ENCODE measurements at regions not wholly inside any gene's neighbourhood (a gene's known extent, or its start where the extent isn't known, plus 50 kb on each side); places are given as distances from the start of the nearest gene placed in this dataset.

DNA sequence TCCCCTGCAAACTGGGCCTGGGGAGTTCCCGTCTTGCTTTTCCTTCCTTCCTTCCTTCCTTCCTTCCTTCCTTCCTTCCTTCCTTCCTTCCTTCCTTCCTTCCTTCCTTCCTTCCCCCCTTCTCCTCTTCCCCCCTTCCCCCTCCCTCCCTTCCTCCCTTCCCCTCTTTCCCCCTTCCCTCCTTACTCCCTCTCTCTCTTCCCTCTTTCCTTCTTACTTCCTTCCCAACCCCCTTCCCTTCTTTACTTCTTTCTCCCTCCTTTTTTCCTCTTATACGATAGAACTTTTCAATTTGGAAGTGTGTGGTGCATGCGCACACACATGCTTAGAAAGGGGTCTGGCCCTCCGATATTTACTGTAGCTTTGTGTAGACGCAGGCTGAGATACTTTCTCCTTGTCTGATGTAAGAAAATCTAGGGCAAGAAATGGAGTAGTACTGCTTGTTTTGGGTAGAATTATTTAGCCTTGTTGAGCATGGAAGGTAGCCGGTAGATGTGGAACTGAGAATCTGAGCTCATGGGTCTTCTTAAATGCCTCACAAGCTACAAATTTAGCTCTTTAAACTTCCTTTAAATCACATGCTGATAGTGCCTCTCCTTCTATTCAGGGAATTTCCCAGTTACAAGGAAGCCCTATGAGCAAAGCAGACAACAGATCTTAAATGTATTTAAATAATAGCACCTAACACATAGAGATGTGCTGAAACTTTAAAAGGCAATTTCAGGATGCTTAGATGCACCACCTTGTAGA, 189.6 kb downstream of the GPAT3 start:
- Histone ChIP-seq H3K36me3 (no peaks in the 10 kb centered on the region), H3K9me3 (no peaks in the 10 kb centered on the region), H3K27me3 (no peaks in the 10 kb centered on the region), H3K4me3 (no peak overlapping the region), H3K4me1 (no peaks in the 10 kb centered on the region), H3K27ac (no peak overlapping the region)
- TF ChIP-seq, protein P1, sequence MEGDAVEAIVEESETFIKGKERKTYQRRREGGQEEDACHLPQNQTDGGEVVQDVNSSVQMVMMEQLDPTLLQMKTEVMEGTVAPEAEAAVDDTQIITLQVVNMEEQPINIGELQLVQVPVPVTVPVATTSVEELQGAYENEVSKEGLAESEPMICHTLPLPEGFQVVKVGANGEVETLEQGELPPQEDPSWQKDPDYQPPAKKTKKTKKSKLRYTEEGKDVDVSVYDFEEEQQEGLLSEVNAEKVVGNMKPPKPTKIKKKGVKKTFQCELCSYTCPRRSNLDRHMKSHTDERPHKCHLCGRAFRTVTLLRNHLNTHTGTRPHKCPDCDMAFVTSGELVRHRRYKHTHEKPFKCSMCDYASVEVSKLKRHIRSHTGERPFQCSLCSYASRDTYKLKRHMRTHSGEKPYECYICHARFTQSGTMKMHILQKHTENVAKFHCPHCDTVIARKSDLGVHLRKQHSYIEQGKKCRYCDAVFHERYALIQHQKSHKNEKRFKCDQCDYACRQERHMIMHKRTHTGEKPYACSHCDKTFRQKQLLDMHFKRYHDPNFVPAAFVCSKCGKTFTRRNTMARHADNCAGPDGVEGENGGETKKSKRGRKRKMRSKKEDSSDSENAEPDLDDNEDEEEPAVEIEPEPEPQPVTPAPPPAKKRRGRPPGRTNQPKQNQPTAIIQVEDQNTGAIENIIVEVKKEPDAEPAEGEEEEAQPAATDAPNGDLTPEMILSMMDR (IDR thresholded peaks at IDR 0.05) = no peak
- intact Hi-C loops (cut with DNase I) = no loop called here
- no peak for DNase-seq (ENCODE audit: extremely low spot score in 2 of 2)

DNA sequence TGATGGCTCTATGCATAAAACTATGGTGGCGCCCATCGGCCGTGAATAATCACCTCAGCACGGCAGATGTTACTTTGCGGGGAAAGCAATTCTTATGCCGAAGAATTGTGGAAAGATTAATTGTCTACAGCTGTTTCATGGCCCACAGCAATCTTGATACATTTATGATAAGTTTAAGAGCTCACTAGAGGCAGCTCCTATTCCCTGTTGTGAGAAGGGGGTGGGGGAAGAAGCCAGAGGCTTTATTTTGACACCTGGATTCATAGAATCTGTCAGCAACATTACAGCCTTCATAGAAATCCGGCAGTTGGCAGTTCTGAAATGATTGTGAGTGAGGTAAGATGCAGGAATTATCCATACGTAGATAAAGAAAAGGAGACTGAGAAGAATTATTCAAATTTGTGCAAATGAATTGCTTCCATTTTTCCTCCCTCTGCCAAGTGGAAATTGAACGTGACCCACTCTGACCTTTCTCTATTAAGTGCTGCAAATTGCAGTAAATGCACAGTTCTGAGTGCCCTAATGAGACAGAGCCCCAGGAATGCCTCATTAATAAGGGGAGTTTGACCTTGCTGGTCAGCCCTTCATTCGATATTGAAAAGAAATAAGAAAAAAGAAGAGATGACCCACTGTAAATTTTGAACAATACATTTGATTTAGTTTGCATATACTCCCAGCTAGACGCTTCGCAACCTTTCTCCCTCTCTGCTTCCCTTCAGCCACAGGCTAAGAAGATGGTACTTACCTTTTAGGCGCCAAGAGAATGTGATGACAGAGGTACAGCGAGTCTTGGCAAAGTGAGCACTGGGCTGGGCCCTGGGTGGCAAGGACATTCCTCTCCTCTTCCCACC, 188.8 kb downstream of the GPAT3 start:
- no peaks in the 10 kb centered on the region for H3K36me3 ChIP-seq
- no peak for TF ChIP-seq POLR2AphosphoS5 (IDR thresholded peaks at IDR 0.05; ENCODE audit: insufficient read depth in 1 of 2, low read depth in 1 of 2)
- TF ChIP-seq POLR2A (IDR thresholded peaks at IDR 0.05) = no peak
- TF ChIP-seq, protein P1 (IDR thresholded peaks at IDR 0.05) = no peak
- intact Hi-C loops (cut with DNase I) = no loop called here
- H3K4me1 ChIP-seq = no peaks in the 10 kb centered on the region
- no peaks in the 10 kb centered on the region for H3K27me3 ChIP-seq
- H3K9me3 ChIP-seq = no peaks in the 10 kb centered on the region
- no peak overlapping the region for H3K27ac ChIP-seq
- no peak for DNase-seq (ENCODE audit: extremely low spot score in 2 of 2)
- no peak overlapping the region for H3K4me3 ChIP-seq

DNA sequence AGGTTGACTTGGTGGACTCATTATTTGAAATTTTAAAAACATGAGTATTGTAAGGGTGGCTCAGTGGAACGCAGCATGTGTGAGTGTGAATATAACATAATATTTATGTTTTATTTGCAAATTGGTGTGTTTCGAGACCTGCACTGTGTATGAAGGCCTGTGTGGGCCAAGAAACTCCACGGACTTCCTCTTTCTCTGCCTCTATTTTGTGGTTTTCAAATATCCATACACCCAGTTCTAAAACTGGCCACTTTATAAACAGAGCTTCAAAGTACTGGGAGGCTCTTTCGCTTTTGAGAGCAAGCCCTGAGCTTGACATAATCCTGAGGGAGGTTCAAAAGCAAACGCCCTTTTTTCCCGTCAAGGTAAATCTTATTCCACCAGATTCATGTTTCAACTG, 187.7 kb downstream of the GPAT3 start:
- H3K27ac ChIP-seq = no peak overlapping the region
- no peaks in the 10 kb centered on the region for H3K9me3 ChIP-seq
- no peaks in the 10 kb centered on the region for H3K36me3 ChIP-seq
- no peak for DNase-seq (ENCODE audit: extremely low spot score in 2 of 2)
- no peaks in the 10 kb centered on the region for H3K4me1 ChIP-seq
- intact Hi-C loops (cut with DNase I) = no loop called here
- TF ChIP-seq, protein P1 (IDR thresholded peaks at IDR 0.05) = no peak
- TF ChIP-seq POLR2A (IDR thresholded peaks at IDR 0.05) (no peak), POLR2AphosphoS5 (IDR thresholded peaks at IDR 0.05; ENCODE audit: insufficient read depth in 1 of 2, low read depth in 1 of 2) (no peak)
- no peaks in the 10 kb centered on the region for H3K27me3 ChIP-seq
- no peak overlapping the region for H3K4me3 ChIP-seq

DNA sequence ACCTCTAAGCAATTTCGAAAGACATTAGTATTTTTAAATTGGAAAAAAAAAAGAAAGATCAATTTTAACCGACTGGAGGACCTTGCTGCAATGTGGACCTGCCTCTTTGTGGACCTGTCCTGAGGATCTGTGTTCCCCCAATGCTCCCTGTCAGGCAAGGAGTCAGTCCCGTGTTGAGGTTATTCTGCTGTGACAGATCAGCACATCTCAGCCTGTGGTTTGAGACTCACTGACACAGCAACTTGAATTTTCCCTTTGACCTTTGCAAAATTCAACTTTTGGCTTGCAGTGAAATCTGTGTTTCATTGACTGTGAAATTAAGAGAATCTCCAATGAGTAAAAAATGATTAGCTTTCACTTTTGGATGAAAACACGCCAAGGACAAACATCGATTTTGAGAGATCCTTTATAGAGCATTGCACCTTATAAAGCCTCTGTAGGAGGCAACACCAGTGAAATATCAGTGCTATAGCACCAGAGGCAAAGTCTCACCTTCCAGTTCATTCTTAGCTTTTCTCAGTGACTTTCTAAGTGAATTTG, 186.9 kb downstream of the GPAT3 start:
- no peak for TF ChIP-seq POLR2AphosphoS5 (IDR thresholded peaks at IDR 0.05; ENCODE audit: insufficient read depth in 1 of 2, low read depth in 1 of 2)
- TF ChIP-seq, protein P1 (IDR thresholded peaks at IDR 0.05) = no peak
- TF ChIP-seq POLR2A (IDR thresholded peaks at IDR 0.05) = no peak
- no peak for DNase-seq (ENCODE audit: extremely low spot score in 2 of 2)
- intact Hi-C loops (cut with DNase I) = no loop called here

More for the DNA sequence above, 186.9 kb downstream of the GPAT3 start:
- Histone ChIP-seq H3K27me3 (no peaks in the 10 kb centered on the region), H3K36me3 (no peaks in the 10 kb centered on the region), H3K4me1 (no peaks in the 10 kb centered on the region), H3K27ac (no peak overlapping the region), H3K9me3 (no peaks in the 10 kb centered on the region), H3K4me3 (no peak overlapping the region)

Measured in vagina (tissue), 2 donors.